ENCODE measurements at regions not wholly inside any gene's neighbourhood (a gene's known extent, or its start where the extent isn't known, plus 50 kb on each side); places are given as distances from the start of the nearest gene placed in this dataset.
"Not testable (repeated sequence)": the region's sequence is repeated elsewhere in the genome, so short reads cannot be mapped to it uniquely, and the experiment has no call there.

- no peak for FAIRE-seq
Observed at GRCh38 chr13:61358599-61358998, 57.0 kb downstream of the PCDH20 start.

DNA sequence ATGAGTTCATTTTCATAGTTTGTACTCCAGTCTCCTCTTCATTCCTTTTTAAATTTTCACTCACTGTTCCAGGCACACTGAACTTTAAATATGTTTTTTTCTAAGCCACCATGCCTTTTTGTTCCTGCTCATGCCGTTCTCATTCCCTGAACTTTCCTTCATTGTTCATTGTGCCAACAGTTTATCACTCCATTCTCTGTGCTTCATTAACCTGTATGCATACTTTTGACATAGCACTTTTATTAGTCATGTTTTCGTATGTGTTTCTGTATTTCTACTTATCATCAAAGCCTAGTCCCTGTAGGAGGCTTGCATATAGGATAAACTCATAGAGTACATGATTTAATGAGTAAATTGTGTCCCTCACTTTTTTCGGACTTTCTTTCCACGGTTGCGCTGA is 65.3 kb downstream of the PCDH20 start:
- FAIRE-seq = no peak

DNA sequence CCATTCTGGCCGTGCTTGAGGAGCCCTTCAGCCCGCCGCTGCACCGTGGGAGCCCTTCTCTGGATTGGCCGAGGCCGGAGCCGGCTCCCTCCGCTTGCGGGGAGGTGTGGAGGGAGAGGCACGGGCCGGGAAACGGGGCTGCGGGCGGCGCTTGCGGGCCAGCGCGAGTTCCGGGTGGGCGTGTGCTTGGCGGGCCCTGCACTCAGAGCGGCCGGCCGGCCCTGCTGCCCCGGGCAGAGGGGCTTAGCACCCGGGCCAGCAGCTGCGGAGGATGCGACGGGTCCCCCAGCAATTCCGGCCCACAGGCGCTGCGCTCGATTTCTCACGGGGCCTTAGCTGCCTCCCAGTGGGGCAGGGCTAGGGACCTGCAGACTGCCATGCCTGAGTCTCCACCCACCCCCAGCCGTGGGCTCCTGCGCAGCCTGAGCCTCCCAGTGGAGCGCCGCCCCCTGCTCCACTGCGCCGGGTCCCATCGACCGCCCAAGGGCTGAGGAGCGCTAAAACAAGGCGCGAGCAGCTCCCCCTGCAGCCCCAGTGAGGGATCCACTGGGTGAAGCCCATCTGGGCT is 76.5 kb downstream of the PCDH20 start:
- FAIRE-seq = no peak

DNA sequence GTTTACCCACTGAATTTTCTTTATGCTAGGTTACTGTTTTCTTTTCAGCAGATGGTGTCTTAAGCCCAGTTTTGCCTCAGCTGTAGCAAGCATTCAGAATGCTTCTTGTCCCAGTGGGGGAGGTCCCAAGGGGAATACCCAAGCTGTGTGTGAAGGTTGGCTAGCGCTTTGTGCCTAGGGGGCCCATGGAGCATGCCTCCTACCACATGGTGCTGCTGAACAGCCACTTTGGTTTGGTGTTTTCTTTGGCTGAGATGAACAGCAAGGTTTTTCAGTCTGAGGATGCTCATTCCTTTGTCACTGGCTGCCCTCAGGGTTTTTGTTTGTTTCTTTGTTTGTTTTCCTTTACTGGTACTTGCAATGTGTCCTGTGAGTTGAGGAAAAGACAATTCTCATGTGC is 99.0 kb downstream of the PCDH20 start:
- FAIRE-seq = no peak

GRCh38 chr13:61294467-61295191 is 121.0 kb downstream of the PCDH20 start:
- peak; percentile 45 for FAIRE-seq

DNA sequence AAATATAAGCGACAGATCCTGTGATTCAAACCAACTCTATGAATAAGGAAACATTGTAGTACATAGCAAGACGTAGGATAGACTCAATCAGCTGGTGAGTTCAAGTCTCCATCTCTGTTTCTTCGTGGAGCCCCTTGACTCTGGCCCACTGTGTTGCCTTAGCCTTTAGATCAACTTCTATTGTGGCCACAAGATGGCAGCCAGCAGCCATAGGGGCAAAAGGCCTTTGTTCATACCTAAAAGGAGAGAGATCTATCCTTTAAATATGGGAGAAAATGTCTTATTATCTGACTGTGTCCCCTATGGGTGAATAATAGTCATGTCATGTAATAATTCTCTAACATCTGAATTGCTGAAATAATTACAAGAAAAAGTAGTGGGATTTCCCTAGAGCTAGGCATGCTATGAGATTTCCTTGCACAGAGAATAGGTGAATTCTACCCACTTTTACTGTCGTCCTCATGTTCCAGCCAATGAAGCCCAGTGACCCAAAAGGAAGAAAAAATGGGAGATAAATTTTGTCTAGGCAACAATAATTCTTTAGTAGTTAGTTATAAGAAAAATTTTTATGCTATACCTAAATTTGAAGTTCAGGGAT is 129.4 kb downstream of the PCDH20 start:
- FAIRE-seq = no peak

GRCh38 chr13:61277586-61278276 is 137.9 kb downstream of the PCDH20 start:
- no peak for FAIRE-seq

DNA sequence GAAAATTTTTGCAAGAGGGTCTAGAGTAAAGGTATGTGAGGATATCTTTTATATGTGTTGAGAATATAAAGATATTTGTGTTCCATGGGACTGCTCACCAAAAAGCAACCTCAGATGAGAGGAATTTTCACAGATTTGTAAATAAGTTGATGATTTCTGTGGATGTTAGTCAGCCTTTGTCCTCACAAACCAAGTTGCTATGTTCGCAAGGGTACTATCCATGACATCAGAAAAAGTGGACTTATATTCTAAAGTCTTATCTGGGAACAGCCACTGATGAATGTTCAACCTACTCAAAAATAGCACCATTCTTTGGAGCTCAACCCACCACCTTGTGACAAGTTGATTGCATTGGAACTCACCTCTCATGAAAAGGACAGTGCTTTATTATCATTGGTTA is 138.6 kb downstream of the PCDH20 start:
- FAIRE-seq = no peak

GRCh38 chr13:61276401-61276800 is 139.2 kb downstream of the PCDH20 start:
- FAIRE-seq = no peak

- no peak for FAIRE-seq
Observed at GRCh38 chr13:61275736-61276135, 139.9 kb downstream of the PCDH20 start.

- FAIRE-seq = no peak
Observed at GRCh38 chr13:61275251-61275650, 140.4 kb downstream of the PCDH20 start.

- not testable (repeated sequence) for FAIRE-seq
Observed at GRCh38 chr13:61266896-61267295, 148.8 kb downstream of the PCDH20 start.

GRCh38 chr13:61261746-61262472 is 153.7 kb downstream of the PCDH20 start:
- FAIRE-seq = no peak

DNA sequence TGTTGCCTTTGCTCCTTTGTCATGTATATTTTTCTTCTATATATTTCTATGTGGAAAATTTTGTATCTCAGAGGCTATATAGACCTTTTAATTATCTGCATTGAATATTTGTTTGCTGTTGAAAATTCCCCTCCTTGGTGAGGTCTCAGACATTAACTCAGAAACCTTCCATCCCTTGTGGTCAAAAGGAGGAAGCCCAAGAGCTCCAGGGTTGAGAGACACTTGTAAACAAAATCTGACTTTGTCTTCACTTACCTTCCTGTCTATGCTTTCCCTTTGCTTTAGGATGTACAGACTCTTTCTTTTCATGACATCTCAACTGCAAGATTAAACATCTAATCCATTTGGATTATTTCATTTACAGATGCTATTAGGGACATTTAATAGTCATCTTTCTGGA is 157.5 kb downstream of the PCDH20 start:
- no peak for FAIRE-seq

GRCh38 chr13:61255040-61255796 is 160.4 kb downstream of the PCDH20 start:
- FAIRE-seq = no peak

DNA sequence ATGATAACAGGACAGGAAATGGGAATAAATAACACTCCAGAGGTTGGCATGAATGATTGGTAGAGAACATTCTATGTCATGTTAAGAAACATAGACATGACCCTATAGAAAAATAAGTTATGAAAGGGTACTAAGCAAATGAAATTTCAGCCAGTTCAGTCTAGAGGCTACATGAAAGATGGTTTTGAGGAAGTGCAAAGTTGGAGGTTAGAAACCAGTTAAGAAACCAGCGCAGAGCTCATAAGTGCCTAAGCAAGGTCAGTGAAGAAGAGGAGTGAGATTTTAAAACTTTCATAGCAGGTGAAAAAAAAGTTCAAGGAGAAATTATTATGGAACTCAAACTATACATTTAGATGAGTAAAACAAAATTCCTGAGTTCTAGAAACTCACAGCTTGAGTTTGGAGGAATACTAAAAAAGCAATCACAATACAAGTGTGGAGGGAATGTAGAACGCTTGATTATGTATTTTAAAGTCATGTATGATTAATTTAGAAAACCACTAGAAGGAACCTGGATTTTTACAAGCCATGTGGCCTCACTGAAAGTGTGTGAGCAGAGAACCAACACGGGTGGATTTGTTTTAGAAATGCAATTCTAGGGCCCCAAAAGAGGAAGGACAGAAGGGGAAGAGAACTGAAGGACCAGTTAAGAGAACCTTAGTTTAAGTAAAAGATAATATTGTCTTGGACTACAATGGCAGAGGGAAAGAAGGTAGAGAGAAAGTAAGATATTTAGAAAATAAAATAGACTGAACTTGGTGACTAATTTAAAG is 162.4 kb downstream of the PCDH20 start:
- no peak for FAIRE-seq

GRCh38 chr13:61252213-61252612 is 163.4 kb downstream of the PCDH20 start:
- no peak for FAIRE-seq

DNA sequence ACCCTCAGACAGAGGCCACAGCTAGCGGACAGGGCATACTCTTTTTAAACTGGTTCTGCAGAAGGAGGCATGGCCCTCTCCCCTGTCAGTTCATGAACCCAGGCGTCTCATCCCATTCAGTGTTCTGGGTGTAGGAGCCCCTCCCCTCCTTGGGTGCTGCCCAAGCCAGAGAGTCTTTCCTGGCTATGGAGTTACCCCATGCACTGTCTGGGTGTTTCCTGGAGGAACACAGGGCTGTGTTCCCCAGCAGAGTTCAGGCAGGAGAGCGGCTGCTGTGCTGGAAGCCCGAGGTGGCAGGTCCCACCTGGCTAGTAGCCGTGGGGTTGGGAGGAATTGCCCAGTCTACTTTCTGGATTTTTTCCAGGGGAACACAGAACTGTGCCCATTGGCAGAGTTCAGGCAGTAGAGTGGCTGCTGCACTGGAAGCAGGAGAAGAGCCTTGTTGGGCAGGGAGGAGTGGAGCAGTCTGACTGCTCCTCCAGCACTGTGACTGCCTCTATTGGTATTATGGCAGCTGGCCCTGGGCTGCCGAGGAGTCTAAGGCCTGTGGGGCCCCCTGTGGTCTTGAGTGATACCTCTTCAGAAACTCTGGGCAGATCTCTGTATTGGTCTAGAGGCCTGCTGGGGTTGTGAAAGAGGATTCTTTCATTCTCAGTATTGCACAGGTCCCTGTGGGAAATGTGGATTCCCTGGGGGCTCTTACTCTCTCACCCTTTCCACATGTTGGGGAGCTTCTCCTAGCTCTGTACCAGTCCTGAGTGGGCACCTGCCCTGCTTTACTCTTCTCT is 168.3 kb downstream of the PCDH20 start:
- FAIRE-seq = no peak

DNA sequence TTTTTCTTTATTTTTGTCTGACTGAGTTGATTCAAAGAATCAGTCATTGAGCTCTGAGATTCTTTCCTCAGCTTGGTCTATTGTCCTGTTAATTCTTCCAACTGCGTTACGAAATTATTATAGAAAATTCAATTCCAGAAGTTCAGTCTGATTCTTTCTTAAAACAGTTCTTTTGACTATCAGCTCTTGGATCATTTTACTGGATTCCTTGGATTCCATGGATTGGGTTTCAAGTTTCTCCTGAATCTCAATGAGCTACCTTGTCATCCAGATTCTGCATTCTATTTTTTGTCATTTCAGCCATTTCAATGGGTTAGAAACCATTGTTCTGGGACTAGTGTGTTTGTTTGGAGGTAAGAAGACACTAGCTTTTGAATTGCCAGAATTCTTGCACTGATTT is 169.3 kb downstream of the PCDH20 start:
- no peak for FAIRE-seq

- no peak for FAIRE-seq
Observed at GRCh38 chr13:61215601-61216000, 200.0 kb downstream of the PCDH20 start.

GRCh38 chr13:61215116-61215515 is 200.5 kb downstream of the PCDH20 start:
- no peak for FAIRE-seq
